Neutrophil (primary cell): ENCODE measurements at regions not wholly inside any gene's neighbourhood (a gene's known extent, or its start where the extent isn't known, plus 50 kb on each side); places are given as distances from the start of the nearest gene placed in this dataset.

Experiments used
- H3K27ac ChIP-seq: fragments of 200-600 bp; sonication (generic); 2 replicates; pipeline ENCODE4 v1.5.1; 2016; ENCODE audit warnings: mild to moderate bottlenecking, moderate library complexity
- H3K27me3 ChIP-seq: fragments of 200-600 bp; sonication (generic); 2 replicates; pipeline ENCODE4 v1.6.0; 2016; ENCODE audit warnings: mild to moderate bottlenecking
- H3K36me3 ChIP-seq: fragments of 200-600 bp; sonication (generic); 2 replicates; pipeline ENCODE4 v1.5.1; 2017
- H3K4me1 ChIP-seq, 2 experiments: fragments of 200-600 bp in 1 of 2; sonication (generic) in 1 of 2; 1 replicate in 1 of 2; 2 replicates in 1 of 2; pipeline versions ENCODE4 v1.5.1 to v1.6.1; 2013 to 2016; ENCODE audit warnings: low read depth in 1 of 2, low read length in 1 of 2, mild to moderate bottlenecking in 1 of 2, moderate library complexity in 1 of 2; ENCODE audit not compliant: control insufficient read depth in 1 of 2, insufficient read depth in 1 of 2
- H3K4me3 ChIP-seq, 2 experiments: fragments of 200-600 bp in 1 of 2; sonication (generic) in 1 of 2; 1 replicate in 1 of 2; 2 replicates in 1 of 2; pipeline ENCODE4 v1.5.1; 2013 to 2016; ENCODE audit warnings: low read depth in 1 of 2, low read length in 1 of 2, mild to moderate bottlenecking in 1 of 2, moderate library complexity in 1 of 2
- H3K9me3 ChIP-seq: fragments of 200-600 bp; sonication (generic); 2 replicates; pipeline ENCODE4 v1.5.1; 2016
- TF ChIP-seq, protein P1 (sequence below): fragments of 200-600 bp; sonication (generic); IDR thresholded peaks from 2 replicates; pipeline ENCODE4 v1.5.1; 2016; ENCODE audit warnings: antibody characterized with exemption

DNA sequence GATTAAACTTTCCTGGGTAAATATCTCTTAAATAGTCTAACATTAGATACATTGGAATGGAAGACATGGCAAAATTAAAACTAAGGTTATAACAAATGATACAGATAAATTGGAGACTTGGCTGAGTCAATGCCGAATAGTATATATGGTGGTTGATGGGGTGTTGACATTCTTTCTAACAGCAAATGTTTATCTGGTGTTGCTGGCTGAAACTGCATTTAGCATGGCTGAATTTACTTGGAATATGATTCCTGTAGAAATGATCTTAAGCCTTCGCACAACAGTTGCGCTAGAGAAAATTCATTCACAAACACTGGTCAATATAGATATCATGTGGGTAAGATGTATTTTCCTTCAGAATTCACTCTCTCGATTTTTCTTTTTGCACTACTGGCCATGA lies 646.0 kb upstream of the CXADR start:
- Histone ChIP-seq H3K27ac (no peak overlapping the region), H3K27me3 (no peaks in the 10 kb centered on the region), H3K4me3 (no peak overlapping the region), H3K4me1 (no peaks in the 10 kb centered on the region), H3K9me3 (no peaks in the 10 kb centered on the region), H3K36me3 (no peaks in the 10 kb centered on the region)
- TF ChIP-seq, protein P1, sequence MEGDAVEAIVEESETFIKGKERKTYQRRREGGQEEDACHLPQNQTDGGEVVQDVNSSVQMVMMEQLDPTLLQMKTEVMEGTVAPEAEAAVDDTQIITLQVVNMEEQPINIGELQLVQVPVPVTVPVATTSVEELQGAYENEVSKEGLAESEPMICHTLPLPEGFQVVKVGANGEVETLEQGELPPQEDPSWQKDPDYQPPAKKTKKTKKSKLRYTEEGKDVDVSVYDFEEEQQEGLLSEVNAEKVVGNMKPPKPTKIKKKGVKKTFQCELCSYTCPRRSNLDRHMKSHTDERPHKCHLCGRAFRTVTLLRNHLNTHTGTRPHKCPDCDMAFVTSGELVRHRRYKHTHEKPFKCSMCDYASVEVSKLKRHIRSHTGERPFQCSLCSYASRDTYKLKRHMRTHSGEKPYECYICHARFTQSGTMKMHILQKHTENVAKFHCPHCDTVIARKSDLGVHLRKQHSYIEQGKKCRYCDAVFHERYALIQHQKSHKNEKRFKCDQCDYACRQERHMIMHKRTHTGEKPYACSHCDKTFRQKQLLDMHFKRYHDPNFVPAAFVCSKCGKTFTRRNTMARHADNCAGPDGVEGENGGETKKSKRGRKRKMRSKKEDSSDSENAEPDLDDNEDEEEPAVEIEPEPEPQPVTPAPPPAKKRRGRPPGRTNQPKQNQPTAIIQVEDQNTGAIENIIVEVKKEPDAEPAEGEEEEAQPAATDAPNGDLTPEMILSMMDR: no peak

DNA sequence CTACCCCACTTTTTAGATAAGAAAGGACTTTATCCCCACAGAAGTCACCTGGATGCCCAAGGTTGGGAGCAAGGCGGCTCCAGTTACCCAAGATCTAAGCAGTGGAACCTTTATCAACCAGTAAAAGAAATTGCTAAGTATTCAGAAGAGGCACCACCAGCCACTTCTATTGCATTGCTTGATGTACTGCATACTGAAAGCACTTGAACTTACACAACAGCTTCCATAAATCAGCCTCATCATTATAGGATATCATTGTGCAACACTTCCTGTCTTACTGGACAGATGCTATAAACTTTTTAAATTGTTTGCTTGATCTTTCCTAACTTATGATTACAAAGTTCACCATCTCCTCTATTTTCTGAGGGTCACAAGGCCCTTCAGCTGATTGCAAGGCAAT lies 642.7 kb upstream of the CXADR start:
- H3K4me3 ChIP-seq: no peak overlapping the region
- H3K4me1 ChIP-seq: no peaks in the 10 kb centered on the region
- TF ChIP-seq, protein P1: no peak
- H3K36me3 ChIP-seq: no peaks in the 10 kb centered on the region
- no peaks in the 10 kb centered on the region for H3K9me3 ChIP-seq
- H3K27ac ChIP-seq: no peak overlapping the region
- no peaks in the 10 kb centered on the region for H3K27me3 ChIP-seq

DNA sequence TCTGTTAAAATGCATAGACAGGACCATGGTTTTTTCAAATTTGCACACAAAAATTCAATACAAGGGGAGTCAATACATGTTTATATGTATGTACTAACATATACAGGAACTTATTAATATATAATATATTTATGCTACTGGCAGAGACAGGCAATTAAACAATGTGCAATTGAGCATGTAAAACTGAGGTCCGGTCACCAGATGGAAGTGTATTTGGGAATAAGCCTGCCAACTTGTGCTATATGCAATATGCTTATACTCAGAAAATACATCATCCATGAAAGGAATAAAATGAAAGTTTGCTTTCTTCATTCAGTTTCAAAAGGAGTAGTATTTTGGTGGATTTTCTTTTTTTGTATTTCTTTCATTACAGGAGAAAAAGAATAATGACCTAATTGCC lies 640.2 kb upstream of the CXADR start:
- H3K9me3 ChIP-seq: no peaks in the 10 kb centered on the region
- no peaks in the 10 kb centered on the region for H3K36me3 ChIP-seq
- no peak overlapping the region for H3K4me3 ChIP-seq
- no peak overlapping the region for H3K27ac ChIP-seq
- no peaks in the 10 kb centered on the region for H3K27me3 ChIP-seq
- TF ChIP-seq, protein P1: no peak
- no peaks in the 10 kb centered on the region for H3K4me1 ChIP-seq

DNA sequence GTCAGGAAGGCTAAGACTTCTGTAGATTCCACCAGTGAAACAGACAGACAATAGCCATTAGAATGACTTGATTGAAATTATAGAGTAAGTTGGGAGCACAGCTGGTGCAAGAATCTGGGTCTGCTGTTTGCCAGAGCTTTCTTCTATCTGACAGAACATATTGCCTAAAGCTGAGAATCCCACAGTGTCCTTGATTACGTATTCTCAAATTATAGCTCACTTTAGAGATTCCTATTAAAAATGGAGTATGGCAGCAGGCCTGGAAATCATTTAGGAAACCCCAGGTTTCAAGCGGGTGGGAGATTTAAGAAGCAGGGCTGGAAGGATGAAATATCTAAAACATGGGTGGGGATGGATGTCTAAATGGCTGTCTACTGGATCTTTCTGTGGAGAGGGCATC lies 639.7 kb upstream of the CXADR start:
- TF ChIP-seq, protein P1: no peak
- H3K9me3 ChIP-seq: no peaks in the 10 kb centered on the region

DNA sequence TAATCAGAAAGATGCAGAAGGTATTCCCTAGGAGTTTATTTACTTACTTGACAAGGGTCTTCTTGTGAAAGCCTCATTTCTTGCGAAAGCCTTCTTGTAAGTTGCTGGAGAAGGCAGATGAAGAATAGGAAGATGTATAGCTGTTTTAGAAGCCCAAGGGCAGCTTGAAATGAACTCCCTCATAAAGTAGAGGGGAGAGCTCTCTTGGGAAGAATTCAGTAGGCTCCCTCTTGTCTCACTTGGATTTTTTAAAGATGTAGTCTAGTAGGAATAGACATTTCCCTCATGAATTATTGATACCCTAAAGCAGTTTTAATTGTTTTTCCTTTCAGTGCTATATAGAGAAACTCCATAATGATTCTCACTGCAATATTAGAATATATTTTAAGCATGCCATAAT lies 639.2 kb upstream of the CXADR start:
- Histone ChIP-seq H3K27ac (no peak overlapping the region), H3K36me3 (no peaks in the 10 kb centered on the region), H3K4me1 (no peaks in the 10 kb centered on the region), H3K4me3 (no peak overlapping the region), H3K9me3 (no peaks in the 10 kb centered on the region), H3K27me3 (no peaks in the 10 kb centered on the region)
- TF ChIP-seq, protein P1: no peak

More for the DNA sequence above, 639.7 kb upstream of the CXADR start:
- H3K4me3 ChIP-seq: no peak overlapping the region
- no peaks in the 10 kb centered on the region for H3K36me3 ChIP-seq
- H3K27me3 ChIP-seq: no peaks in the 10 kb centered on the region
- H3K4me1 ChIP-seq: no peaks in the 10 kb centered on the region
- no peak overlapping the region for H3K27ac ChIP-seq

DNA sequence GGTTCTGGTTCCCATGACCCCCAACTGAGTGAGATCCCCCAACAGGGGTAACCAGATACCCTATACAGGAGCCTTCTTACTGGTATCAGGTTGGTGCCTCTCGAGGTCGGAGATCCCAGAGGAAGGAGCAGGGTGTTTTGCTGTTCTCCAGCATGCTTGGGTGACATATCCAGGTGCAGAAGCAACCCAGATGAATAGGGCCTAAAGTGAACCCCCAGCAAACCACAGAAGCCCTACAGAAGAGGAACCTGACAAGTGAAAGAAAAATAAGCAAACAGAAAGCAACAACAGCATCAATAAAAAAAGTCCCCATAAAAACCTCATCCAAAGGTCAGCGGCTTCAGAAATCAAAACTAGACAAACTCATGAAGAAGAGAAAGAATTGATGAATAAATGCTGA lies 633.4 kb upstream of the CXADR start:
- H3K4me1 ChIP-seq: no peaks in the 10 kb centered on the region
- TF ChIP-seq, protein P1: no peak
- no peak overlapping the region for H3K4me3 ChIP-seq
- no peak overlapping the region for H3K27ac ChIP-seq
- no peaks in the 10 kb centered on the region for H3K27me3 ChIP-seq
- no peaks in the 10 kb centered on the region for H3K9me3 ChIP-seq
- H3K36me3 ChIP-seq: no peaks in the 10 kb centered on the region
